Ovary (tissue), 7 donors: ENCODE measurements at regions not wholly inside any gene's neighbourhood (a gene's known extent, or its start where the extent isn't known, plus 50 kb on each side); places are given as distances from the start of the nearest gene placed in this dataset.
"Not testable (repeated sequence)": the region's sequence is repeated elsewhere in the genome, so short reads cannot be mapped to it uniquely, and the experiment has no call there.

ENCODE experiments used
- DNase-seq, 5 donors: peaks; one replicate each; pipeline ENCODE4 v3.0.0-alpha.2; 2019 to 2020
- H3K27ac ChIP-seq, 2 donors: fragments of 200-600 bp; one replicate each; pipeline versions ENCODE4 v1.5.1 to v1.8.0; 2019 to 2022
- H3K27me3 ChIP-seq: fragments of 200-600 bp; one replicate; pipeline ENCODE4 v1.8.0; 2022
- H3K36me3 ChIP-seq: fragments of 200-600 bp; sonication (generic); one replicate; pipeline ENCODE4 v1.5.1; 2019
- H3K4me1 ChIP-seq: one replicate; pipeline ENCODE4 v1.8.1; 2013; ENCODE audit warnings: mild to moderate bottlenecking, moderate library complexity; ENCODE audit not compliant: insufficient read depth
- H3K4me3 ChIP-seq: fragments of 200-600 bp; sonication (generic); one replicate; pipeline ENCODE4 v1.5.1; 2017
- H3K9me3 ChIP-seq, 2 donors: fragments of 200-600 bp in 1 of 2; sonication (generic) in 1 of 2; one replicate each; pipeline versions ENCODE4 v1.5.1 to v1.8.1; 2013 to 2019; ENCODE audit warnings: mild to moderate bottlenecking in 1 of 2, moderate library complexity in 1 of 2
- EP300 ChIP-seq: sonication (generic); formaldehyde crosslinking; IDR thresholded peaks from one replicate; pipeline ENCODE4 v1.6.1; 2017; ENCODE audit warnings: antibody characterized with exemption
- POLR2A ChIP-seq: fragments of 450-650 bp; IDR thresholded peaks from one replicate; pipeline ENCODE4 v1.6.1; 2017; ENCODE audit warnings: antibody characterized with exemption, mild to moderate bottlenecking, moderate library complexity
- WGBS, 3 donors: extraction: QIAGEN DNeasy Blood & Tissue Kit in 1 of 3; methylation state at CpG; one replicate each; pipeline versions ENCODE4 v1.1.5 to v1.1.7; 2013 to 2017; 5-methylcytosine and 5-hydroxymethylcytosine counted together
- intact Hi-C, 4 donors: fragments of 100-400 bp; cut with DNase I; formaldehyde crosslinking; loops; one replicate each; pipeline versions ENCODE4 v1.11.0 to v1.15.1; 2022 to 2023
- TF ChIP-seq, protein P1 (sequence below), 3 donors: fragments of 450-650 bp in 2 of 3; fragments of 200-600 bp in 1 of 3; IDR thresholded peaks; one replicate each; pipeline versions ENCODE4 v1.5.1 to v1.8.0; 2016 to 2022; ENCODE audit warnings: antibody characterized with exemption in 3 of 3, mild to moderate bottlenecking in 1 of 3
- donor health status: DM: no; HTN: no; CAD: no; lungs with moderate emphysema.
- donor health status: DM: no; HTN: no; CAD: no.
- donor health status: Bipolar disorder and iron deficiency.
- donor health status: DM: no; HTN: no; CAD: no.
- donor health status: DM: yes; HTN: yes; CAD: no.

- no peaks in the 10 kb centered on the region for H3K9me3 ChIP-seq
- TF ChIP-seq, protein P1, sequence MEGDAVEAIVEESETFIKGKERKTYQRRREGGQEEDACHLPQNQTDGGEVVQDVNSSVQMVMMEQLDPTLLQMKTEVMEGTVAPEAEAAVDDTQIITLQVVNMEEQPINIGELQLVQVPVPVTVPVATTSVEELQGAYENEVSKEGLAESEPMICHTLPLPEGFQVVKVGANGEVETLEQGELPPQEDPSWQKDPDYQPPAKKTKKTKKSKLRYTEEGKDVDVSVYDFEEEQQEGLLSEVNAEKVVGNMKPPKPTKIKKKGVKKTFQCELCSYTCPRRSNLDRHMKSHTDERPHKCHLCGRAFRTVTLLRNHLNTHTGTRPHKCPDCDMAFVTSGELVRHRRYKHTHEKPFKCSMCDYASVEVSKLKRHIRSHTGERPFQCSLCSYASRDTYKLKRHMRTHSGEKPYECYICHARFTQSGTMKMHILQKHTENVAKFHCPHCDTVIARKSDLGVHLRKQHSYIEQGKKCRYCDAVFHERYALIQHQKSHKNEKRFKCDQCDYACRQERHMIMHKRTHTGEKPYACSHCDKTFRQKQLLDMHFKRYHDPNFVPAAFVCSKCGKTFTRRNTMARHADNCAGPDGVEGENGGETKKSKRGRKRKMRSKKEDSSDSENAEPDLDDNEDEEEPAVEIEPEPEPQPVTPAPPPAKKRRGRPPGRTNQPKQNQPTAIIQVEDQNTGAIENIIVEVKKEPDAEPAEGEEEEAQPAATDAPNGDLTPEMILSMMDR (IDR thresholded peaks at IDR 0.05) = no peak
- TF ChIP-seq POLR2A (no peak), EP300 (no peak)
- H3K27ac ChIP-seq = no peak overlapping the region
- no peaks in the 10 kb centered on the region for H3K4me1 ChIP-seq
- H3K4me3 ChIP-seq = no peak overlapping the region
- DNase-seq = no peak
- no peaks in the 10 kb centered on the region for H3K36me3 ChIP-seq
- WGBS, 3 donors = 56 to 68% (median 67%) methylated on average over 2 of the region's 2 CpGs
- no peaks in the 10 kb centered on the region for H3K27me3 ChIP-seq
- intact Hi-C loops = no loop called here
These were observed 318.5 kb downstream of the QKI start for GRCh38 chr6:163733061-163733460.

- 23 to 26% (median 23%) methylated on average over 3 of the region's 3 CpGs for WGBS, 3 donors
- no peaks in the 10 kb centered on the region for H3K4me1 ChIP-seq
- intact Hi-C loops = no loop called here
- no peak for DNase-seq
- no peaks in the 10 kb centered on the region for H3K9me3 ChIP-seq
- H3K27me3 ChIP-seq = no peaks in the 10 kb centered on the region
- H3K36me3 ChIP-seq = no peaks in the 10 kb centered on the region
- TF ChIP-seq, protein P1 (IDR thresholded peaks at IDR 0.05) = no peak
- TF ChIP-seq POLR2A = no peak
- TF ChIP-seq EP300 = no peak
- no peak overlapping the region for H3K4me3 ChIP-seq
- no peak overlapping the region for H3K27ac ChIP-seq
These were observed 318.0 kb downstream of the QKI start for GRCh38 chr6:163732479-163732878.

DNA sequence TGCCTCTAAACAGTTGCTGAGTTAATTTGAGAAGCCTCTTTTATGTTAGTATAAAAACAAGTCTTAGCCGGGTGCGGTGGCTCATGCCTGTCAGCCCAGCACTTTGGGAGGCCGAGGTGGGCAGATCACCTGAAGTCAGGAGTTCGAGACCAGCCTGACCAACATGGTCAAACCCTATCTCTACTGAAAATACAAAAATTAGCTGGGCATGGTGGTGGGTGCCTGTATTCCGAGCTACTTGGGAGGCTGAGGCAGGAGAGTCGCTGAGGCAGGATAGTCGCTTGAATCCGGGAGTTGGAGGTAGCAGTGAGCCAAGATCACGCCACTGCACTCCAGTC is 317.5 kb downstream of the QKI start:
- H3K27me3 ChIP-seq, H3K27ac ChIP-seq, H3K4me3 ChIP-seq, H3K9me3 ChIP-seq, intact Hi-C loops, H3K36me3 ChIP-seq, DNase-seq, H3K4me1 ChIP-seq: not testable (repeated sequence)
- 94 to 98% (median 97%) methylated on average over 9 of the region's 9 CpGs for WGBS, 3 donors

- no peaks in the 10 kb centered on the region for H3K9me3 ChIP-seq
These were observed 316.9 kb downstream of the QKI start for GRCh38 chr6:163731215-163732013.

More at GRCh38 chr6:163731215-163732013, 316.9 kb downstream of the QKI start:
- DNase-seq = no peak
- 90 to 96% (median 91%) methylated on average over 10 of the region's 10 CpGs for WGBS, 3 donors
- Histone ChIP-seq H3K4me1 (no peaks in the 10 kb centered on the region), H3K36me3 (no peaks in the 10 kb centered on the region), H3K27ac (no peak overlapping the region), H3K27me3 (no peaks in the 10 kb centered on the region), H3K4me3 (no peak overlapping the region)
- TF ChIP-seq EP300 (no peak), POLR2A (no peak)
- TF ChIP-seq, protein P1 (IDR thresholded peaks at IDR 0.05) = no peak
- intact Hi-C loops = no loop called here
